Kidney epithelial cell (primary cell): ENCODE measurements at regions not wholly inside any gene's neighbourhood (a gene's known extent, or its start where the extent isn't known, plus 50 kb on each side); places are given as distances from the start of the nearest gene placed in this dataset.

Experiments used
- DNase-seq: peaks from one replicate; pipeline ENCODE4 v3.0.0-alpha.2; 2010; ENCODE audit warnings: low read depth
- H3K27me3 ChIP-seq: 2 replicates; pipeline ENCODE4 v1.6.0; 2011; ENCODE audit warnings: low read length; ENCODE audit not compliant: control insufficient read depth, insufficient read depth
- H3K36me3 ChIP-seq: 2 replicates; pipeline ENCODE4 v1.5.1; 2011; ENCODE audit warnings: low read length; ENCODE audit not compliant: control insufficient read depth, insufficient read depth
- H3K4me3 ChIP-seq: 2 replicates; pipeline ENCODE4 v1.5.1; 2011; ENCODE audit warnings: low read depth, mild to moderate bottlenecking, control low read depth, low read length
- TF ChIP-seq, protein P1 (sequence below): IDR thresholded peaks from 2 replicates; pipeline ENCODE4 v1.5.1; 2011; ENCODE audit warnings: mild to moderate bottlenecking, moderate library complexity, low read length, control low read depth, inconsistent platforms; ENCODE audit not compliant: insufficient read depth, poor library complexity, severe bottlenecking

GRCh38 chrX:19193565-19193964, 71.3 kb upstream of the ADGRG2 start:
- no peaks in the 10 kb centered on the region for H3K36me3 ChIP-seq
- H3K27me3 ChIP-seq: no peaks in the 10 kb centered on the region
- TF ChIP-seq, protein P1, sequence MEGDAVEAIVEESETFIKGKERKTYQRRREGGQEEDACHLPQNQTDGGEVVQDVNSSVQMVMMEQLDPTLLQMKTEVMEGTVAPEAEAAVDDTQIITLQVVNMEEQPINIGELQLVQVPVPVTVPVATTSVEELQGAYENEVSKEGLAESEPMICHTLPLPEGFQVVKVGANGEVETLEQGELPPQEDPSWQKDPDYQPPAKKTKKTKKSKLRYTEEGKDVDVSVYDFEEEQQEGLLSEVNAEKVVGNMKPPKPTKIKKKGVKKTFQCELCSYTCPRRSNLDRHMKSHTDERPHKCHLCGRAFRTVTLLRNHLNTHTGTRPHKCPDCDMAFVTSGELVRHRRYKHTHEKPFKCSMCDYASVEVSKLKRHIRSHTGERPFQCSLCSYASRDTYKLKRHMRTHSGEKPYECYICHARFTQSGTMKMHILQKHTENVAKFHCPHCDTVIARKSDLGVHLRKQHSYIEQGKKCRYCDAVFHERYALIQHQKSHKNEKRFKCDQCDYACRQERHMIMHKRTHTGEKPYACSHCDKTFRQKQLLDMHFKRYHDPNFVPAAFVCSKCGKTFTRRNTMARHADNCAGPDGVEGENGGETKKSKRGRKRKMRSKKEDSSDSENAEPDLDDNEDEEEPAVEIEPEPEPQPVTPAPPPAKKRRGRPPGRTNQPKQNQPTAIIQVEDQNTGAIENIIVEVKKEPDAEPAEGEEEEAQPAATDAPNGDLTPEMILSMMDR: no peak

GRCh38 chrX:19194285-19195242, 72.3 kb upstream of the ADGRG2 start:
- Histone ChIP-seq H3K4me3 (no peak overlapping the region), H3K36me3 (no peaks in the 10 kb centered on the region), H3K27me3 (no peaks in the 10 kb centered on the region)
- no peak for DNase-seq
- TF ChIP-seq, protein P1: no peak

More at GRCh38 chrX:19193565-19193964, 71.3 kb upstream of the ADGRG2 start:
- no peak for DNase-seq
- no peak overlapping the region for H3K4me3 ChIP-seq

- TF ChIP-seq, protein P1: no peak
- Histone ChIP-seq H3K27me3 (no peaks in the 10 kb centered on the region), H3K36me3 (no peaks in the 10 kb centered on the region), H3K4me3 (no peak overlapping the region)
- no peak for DNase-seq
Observed at GRCh38 chrX:19195243-19195610, 73.0 kb upstream of the ADGRG2 start.

- TF ChIP-seq, protein P1: no peak
- no peak overlapping the region for H3K4me3 ChIP-seq
- H3K27me3 ChIP-seq: no peaks in the 10 kb centered on the region
- no peaks in the 10 kb centered on the region for H3K36me3 ChIP-seq
- DNase-seq: no peak
Observed at GRCh38 chrX:19198473-19198872, 76.2 kb upstream of the ADGRG2 start.

DNA sequence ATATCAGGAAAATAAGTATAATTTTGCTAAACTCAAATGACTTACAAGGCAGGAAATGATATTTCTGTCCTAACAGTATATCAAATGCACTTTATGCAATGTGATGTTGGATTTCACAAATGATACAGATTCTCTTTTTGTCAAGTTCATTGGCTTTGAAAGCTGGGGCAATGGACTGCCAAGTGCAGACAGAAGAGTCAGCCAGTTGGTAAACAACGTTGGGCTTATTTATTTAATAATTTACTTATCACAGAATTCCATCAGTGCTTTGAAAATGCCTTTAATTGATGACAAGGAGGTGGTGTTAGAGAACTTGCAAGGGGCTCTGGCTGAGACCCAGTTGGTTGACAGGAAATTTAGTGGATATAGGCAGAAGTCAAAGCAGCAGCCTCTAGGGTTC, 79.9 kb upstream of the ADGRG2 start:
- TF ChIP-seq, protein P1: no peak
- Histone ChIP-seq H3K4me3 (no peak overlapping the region), H3K27me3 (no peaks in the 10 kb centered on the region), H3K36me3 (no peaks in the 10 kb centered on the region)
- no peak for DNase-seq
